Pancreas (tissue), 10 donors: ENCODE measurements at regions not wholly inside any gene's neighbourhood (a gene's known extent, or its start where the extent isn't known, plus 50 kb on each side); places are given as distances from the start of the nearest gene placed in this dataset.

Source experiments
- ATAC-seq, 4 donors: fragments of 200-7000 bp; cut with Tn5 transposase; one replicate each; pipeline versions ENCODE4 v1.8.0 to v1.9.1; 2020; ENCODE audit warnings: mild to moderate bottlenecking in 4 of 4, moderate library complexity in 4 of 4
- DNase-seq, 6 donors: peaks; one replicate each; pipeline ENCODE4 v3.0.0-alpha.2; 2020
- FAIRE-seq: peaks from 2 replicates; lab custom pipeline; 2012; peaks lifted over from hg19 to GRCh38; lab: Jason Lieb, UNC
- H3K27ac ChIP-seq, 4 donors: fragments of 200-600 bp; sonication (generic); 1 replicate in 3 of 4; 2 replicates in 1 of 4; pipeline versions ENCODE4 v1.5.0 to v1.8.0; 2020
- H3K27me3 ChIP-seq, 4 donors: fragments of 200-600 bp; one replicate each; pipeline ENCODE4 v1.8.0; 2021
- H3K36me3 ChIP-seq, 3 donors: fragments of 200-600 bp; sonication (generic) in 1 of 3; one replicate each; pipeline versions ENCODE4 v1.5.0 to v1.8.0; 2020 to 2021
- H3K4me1 ChIP-seq, 3 donors: fragments of 200-600 bp; one replicate each; pipeline ENCODE4 v1.8.0; 2021
- H3K4me3 ChIP-seq, 4 donors: fragments of 200-600 bp; sonication (generic) in 2 of 4; one replicate each; pipeline versions ENCODE4 v1.5.0 to v1.8.0; 2020 to 2021
- H3K9me3 ChIP-seq, 4 donors: fragments of 200-600 bp; one replicate each; pipeline ENCODE4 v1.8.0; 2021
- WGBS, 2 donors: extraction: QIAGEN DNeasy Blood & Tissue Kit; methylation state at CpG; one replicate each; pipeline ENCODE4 v1.1.7; 2013; 5-methylcytosine and 5-hydroxymethylcytosine counted together
- intact Hi-C, 3 donors: fragments of 100-400 bp; cut with DNase I; formaldehyde crosslinking; loops; one replicate each; pipeline versions ENCODE4 v1.11.1 to v1.14.2; 2022
- TF ChIP-seq, protein P1 (sequence below), 4 donors: fragments of 200-600 bp; sonication (generic) in 3 of 4; IDR thresholded peaks; one replicate each; pipeline versions ENCODE4 v1.5.0 to v1.8.0; 2021; ENCODE audit warnings: antibody characterized with exemption in 4 of 4
- donor health status: healthy with polysubstance abuse.
- donor health status: DM: no; HTN: no; CAD: no; lungs with moderate emphysema.
- donor health status: DM: no; HTN: no; CAD: no.
- donor health status: control.
- donor health status: control.
- donor health status: Bipolar disorder and iron deficiency.
- donor health status: DM: yes; HTN: yes; CAD: no.
- donor health status: DM: no; HTN: no; CAD: no.
- donor health status: DM: no; HTN: no; CAD: no.
- donor health status: DM: yes; HTN: yes; CAD: no.

DNA sequence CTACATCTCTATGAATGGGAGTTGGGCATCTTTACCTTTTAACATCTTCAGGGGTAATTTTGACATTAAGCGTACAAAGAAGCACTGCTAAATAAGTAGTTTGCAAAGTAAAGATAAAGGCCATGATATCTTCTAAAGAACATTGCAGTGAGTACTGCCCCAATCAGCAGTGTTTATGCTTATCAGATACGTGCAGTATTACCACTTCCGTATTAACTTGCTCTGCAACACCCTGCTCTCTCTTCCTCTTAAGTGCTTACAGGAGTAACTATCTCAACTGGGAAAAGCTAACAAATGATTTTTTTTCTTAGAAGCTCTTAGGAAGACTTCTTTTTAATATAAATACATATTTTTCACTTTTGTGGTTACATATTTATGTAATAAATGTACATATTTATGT lies 793.7 kb upstream of the SLC10A2 start:
- H3K27me3 ChIP-seq = no peaks in the 10 kb centered on the region
- no peaks in the 10 kb centered on the region for H3K9me3 ChIP-seq
- intact Hi-C loops = no loop called here
- ATAC-seq (no peak), FAIRE-seq (no peak), DNase-seq (no peak)
- WGBS, 2 donors = 39 to 46% methylated on average over 3 of the region's 3 CpGs
- no peak overlapping the region for H3K4me3 ChIP-seq
- H3K27ac ChIP-seq = no peak overlapping the region
- no peaks in the 10 kb centered on the region for H3K36me3 ChIP-seq
- no peaks in the 10 kb centered on the region for H3K4me1 ChIP-seq
- TF ChIP-seq, protein P1, sequence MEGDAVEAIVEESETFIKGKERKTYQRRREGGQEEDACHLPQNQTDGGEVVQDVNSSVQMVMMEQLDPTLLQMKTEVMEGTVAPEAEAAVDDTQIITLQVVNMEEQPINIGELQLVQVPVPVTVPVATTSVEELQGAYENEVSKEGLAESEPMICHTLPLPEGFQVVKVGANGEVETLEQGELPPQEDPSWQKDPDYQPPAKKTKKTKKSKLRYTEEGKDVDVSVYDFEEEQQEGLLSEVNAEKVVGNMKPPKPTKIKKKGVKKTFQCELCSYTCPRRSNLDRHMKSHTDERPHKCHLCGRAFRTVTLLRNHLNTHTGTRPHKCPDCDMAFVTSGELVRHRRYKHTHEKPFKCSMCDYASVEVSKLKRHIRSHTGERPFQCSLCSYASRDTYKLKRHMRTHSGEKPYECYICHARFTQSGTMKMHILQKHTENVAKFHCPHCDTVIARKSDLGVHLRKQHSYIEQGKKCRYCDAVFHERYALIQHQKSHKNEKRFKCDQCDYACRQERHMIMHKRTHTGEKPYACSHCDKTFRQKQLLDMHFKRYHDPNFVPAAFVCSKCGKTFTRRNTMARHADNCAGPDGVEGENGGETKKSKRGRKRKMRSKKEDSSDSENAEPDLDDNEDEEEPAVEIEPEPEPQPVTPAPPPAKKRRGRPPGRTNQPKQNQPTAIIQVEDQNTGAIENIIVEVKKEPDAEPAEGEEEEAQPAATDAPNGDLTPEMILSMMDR (IDR thresholded peaks at IDR 0.05) = no peak

DNA sequence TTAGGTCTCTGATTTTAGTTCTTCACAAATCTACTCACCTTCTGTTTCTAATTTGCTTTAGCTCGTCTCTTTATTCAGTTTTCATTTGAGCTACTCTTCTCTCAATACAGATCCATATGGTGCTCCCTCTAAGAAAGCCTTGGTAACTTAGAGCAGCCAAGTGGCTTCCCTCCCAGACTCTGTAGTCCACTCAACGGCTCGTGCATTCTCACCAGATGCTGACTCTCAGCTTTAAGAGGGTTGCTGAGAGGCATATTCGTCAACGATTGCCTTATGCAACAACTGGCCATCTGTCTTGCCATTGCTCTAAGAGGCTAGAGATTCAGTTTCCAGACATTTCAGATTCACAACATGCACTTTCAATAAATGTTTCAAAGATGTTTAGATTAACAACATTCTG lies 785.8 kb upstream of the SLC10A2 start:
- no peak for ATAC-seq
- H3K9me3 ChIP-seq = no peaks in the 10 kb centered on the region
- H3K27me3 ChIP-seq = no peaks in the 10 kb centered on the region
- intact Hi-C loops = no loop called here
- no peak overlapping the region for H3K27ac ChIP-seq
- WGBS, 2 donors = 51 to 63% methylated on average over 5 of the region's 5 CpGs
- DNase-seq = no peak
- no peaks in the 10 kb centered on the region for H3K36me3 ChIP-seq
- no peak for FAIRE-seq
- no peak overlapping the region for H3K4me3 ChIP-seq
- H3K4me1 ChIP-seq = no peaks in the 10 kb centered on the region
- TF ChIP-seq, protein P1 (IDR thresholded peaks at IDR 0.05) = no peak

DNA sequence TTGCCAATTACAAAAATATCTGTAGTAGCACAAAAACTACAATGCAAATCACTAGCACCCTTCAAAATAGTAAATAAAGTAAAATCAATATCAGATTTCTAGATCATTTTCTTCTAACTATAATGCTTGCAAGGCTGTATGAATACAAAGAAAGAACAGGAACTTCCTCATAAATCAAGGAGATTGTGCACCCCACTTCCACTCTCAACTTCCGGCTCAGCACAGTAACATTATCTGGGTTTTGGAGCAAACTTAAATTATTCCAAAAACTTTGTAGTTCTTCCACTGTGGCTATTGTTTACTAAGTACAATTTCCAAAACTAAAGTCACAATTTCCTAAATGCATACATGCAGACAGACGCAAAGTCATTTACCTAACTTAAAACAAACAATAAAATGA lies 778.3 kb upstream of the SLC10A2 start:
- peak; percentile 37 for FAIRE-seq
- no peaks in the 10 kb centered on the region for H3K4me1 ChIP-seq
- DNase-seq = no peak
- no peaks in the 10 kb centered on the region for H3K9me3 ChIP-seq
- TF ChIP-seq, protein P1 (IDR thresholded peaks at IDR 0.05) = no peak
- H3K36me3 ChIP-seq = no peaks in the 10 kb centered on the region
- H3K27ac ChIP-seq = no peak overlapping the region
- H3K4me3 ChIP-seq = no peak overlapping the region
- no peaks in the 10 kb centered on the region for H3K27me3 ChIP-seq
- intact Hi-C loops = no loop called here
- ATAC-seq = no peak
- WGBS, 2 donors = 64 to 68% methylated on average over 2 of the region's 2 CpGs

DNA sequence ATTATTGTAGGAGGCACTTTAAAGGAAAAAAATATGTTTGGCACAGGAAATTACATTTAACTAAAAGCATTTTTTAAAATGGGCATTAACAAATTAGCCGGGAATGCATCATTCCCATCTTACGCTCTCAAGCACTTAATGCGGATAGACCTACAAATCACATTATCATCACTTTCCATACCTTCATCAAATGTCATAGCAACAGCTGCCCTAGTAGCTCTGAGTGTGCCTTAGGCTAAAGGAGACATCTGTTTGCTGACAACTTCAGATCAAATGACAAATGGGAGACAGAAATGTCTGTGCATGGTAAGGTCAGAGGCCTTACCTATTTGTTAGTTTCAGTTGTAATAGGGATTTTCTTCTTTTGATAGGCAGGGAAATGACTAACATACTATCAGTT lies 773.2 kb upstream of the SLC10A2 start:
- no peaks in the 10 kb centered on the region for H3K27me3 ChIP-seq
- intact Hi-C loops = no loop called here
- H3K36me3 ChIP-seq = no peaks in the 10 kb centered on the region
- H3K9me3 ChIP-seq = no peaks in the 10 kb centered on the region
- DNase-seq (no peak), ATAC-seq (no peak), FAIRE-seq (no peak)
- TF ChIP-seq, protein P1 (IDR thresholded peaks at IDR 0.05) = no peak
- H3K27ac ChIP-seq = no peak overlapping the region
- H3K4me3 ChIP-seq = no peak overlapping the region
- WGBS, 2 donors = 84 to 86% methylated on average over 3 of the region's 3 CpGs
- H3K4me1 ChIP-seq = no peaks in the 10 kb centered on the region

DNA sequence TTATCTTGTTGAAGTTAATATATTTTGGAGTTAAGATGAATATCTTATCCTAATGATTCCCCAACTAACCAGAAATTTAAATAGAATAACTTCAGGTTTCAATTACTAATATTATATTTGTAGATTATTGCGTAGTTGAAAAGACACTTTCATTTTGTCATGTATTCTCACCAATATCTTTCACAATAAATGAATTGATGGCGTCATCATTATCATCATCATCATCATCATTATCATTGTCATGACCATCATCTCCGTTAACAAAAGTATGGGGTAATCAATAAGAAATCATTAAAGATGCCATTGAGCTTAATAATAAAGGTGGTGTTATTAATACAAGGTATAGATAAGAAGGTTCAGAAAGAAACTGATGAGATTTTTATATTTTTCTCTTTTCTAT lies 768.8 kb upstream of the SLC10A2 start:
- FAIRE-seq (no peak), ATAC-seq (no peak), DNase-seq (no peak)
- intact Hi-C loops = no loop called here
- Histone ChIP-seq H3K27me3 (no peaks in the 10 kb centered on the region), H3K9me3 (no peaks in the 10 kb centered on the region), H3K4me1 (no peaks in the 10 kb centered on the region), H3K27ac (no peak overlapping the region), H3K4me3 (no peak overlapping the region), H3K36me3 (no peaks in the 10 kb centered on the region)
- WGBS, 2 donors = 57 to 80% methylated on average over 3 of the region's 3 CpGs
- TF ChIP-seq, protein P1 (IDR thresholded peaks at IDR 0.05) = no peak
